Ascending aorta (tissue), 2 donors: ENCODE measurements at regions not wholly inside any gene's neighbourhood (a gene's known extent, or its start where the extent isn't known, plus 50 kb on each side); places are given as distances from the start of the nearest gene placed in this dataset.

Experiments
- DNase-seq, 2 donors: peaks; one replicate each; pipeline ENCODE4 v3.0.0-alpha.2; 2019; ENCODE audit warnings: low spot score in 2 of 2
- H3K27ac ChIP-seq, 2 donors: fragments of 200-600 bp; sonication (generic); one replicate each; pipeline ENCODE4 v1.5.1; 2016 to 2017; ENCODE audit warnings: mild to moderate bottlenecking in 1 of 2
- H3K27me3 ChIP-seq: fragments of 200-600 bp; sonication (generic); one replicate; pipeline ENCODE4 v1.5.1; 2017
- H3K36me3 ChIP-seq, 2 donors: fragments of 200-600 bp; sonication (generic); one replicate each; pipeline ENCODE4 v1.5.1; 2016
- H3K4me1 ChIP-seq, 2 donors: fragments of 200-600 bp; sonication (generic); one replicate each; pipeline ENCODE4 v1.5.1; 2016 to 2017; ENCODE audit warnings: mild to moderate bottlenecking in 1 of 2
- H3K4me3 ChIP-seq, 2 donors: fragments of 200-600 bp; sonication (generic); one replicate each; pipeline ENCODE4 v1.5.1; 2016 to 2017; ENCODE audit warnings: mild to moderate bottlenecking in 1 of 2
- H3K9me3 ChIP-seq, 2 donors: fragments of 200-600 bp; sonication (generic); one replicate each; pipeline ENCODE4 v1.5.1; 2016
- intact Hi-C: fragments of 100-400 bp; cut with DNase I; formaldehyde crosslinking; loops from one replicate; pipeline ENCODE4 v1.15.1; 2023
- TF ChIP-seq, protein P1 (sequence below), 3 experiments: fragments of 200-600 bp in 2 of 3; fragments of 450-650 bp in 1 of 3; sonication (generic) in 2 of 3; IDR thresholded peaks; one replicate each; pipeline ENCODE4 v1.5.1; 2016 to 2019; ENCODE audit warnings: antibody characterized with exemption in 3 of 3, mild to moderate bottlenecking in 1 of 3, moderate library complexity in 1 of 3

DNA sequence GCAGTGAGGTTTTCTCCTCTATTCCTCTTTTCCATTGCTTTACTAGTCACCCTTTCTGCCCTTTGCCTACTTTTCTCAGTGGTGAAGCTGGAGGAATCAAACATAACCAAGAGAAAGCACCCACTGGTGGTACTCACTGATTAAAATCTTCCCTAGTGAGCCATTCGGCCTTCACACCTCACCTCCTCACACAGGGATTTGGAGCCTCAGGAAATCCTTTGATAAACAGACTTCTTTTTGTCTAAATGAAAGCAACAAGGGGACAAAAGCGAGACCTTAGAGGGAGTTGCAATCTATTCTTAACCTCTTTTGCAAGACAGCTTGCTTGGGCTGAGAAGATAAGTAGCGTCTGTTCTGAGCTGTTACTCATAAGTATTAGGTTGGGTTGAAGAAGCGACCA, 572.6 kb downstream of the ZNF674 start:
- TF ChIP-seq, protein P1, sequence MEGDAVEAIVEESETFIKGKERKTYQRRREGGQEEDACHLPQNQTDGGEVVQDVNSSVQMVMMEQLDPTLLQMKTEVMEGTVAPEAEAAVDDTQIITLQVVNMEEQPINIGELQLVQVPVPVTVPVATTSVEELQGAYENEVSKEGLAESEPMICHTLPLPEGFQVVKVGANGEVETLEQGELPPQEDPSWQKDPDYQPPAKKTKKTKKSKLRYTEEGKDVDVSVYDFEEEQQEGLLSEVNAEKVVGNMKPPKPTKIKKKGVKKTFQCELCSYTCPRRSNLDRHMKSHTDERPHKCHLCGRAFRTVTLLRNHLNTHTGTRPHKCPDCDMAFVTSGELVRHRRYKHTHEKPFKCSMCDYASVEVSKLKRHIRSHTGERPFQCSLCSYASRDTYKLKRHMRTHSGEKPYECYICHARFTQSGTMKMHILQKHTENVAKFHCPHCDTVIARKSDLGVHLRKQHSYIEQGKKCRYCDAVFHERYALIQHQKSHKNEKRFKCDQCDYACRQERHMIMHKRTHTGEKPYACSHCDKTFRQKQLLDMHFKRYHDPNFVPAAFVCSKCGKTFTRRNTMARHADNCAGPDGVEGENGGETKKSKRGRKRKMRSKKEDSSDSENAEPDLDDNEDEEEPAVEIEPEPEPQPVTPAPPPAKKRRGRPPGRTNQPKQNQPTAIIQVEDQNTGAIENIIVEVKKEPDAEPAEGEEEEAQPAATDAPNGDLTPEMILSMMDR (IDR thresholded peaks at IDR 0.05), result no peak
- DNase-seq, result no peak
- no peaks in the 10 kb centered on the region for H3K36me3 ChIP-seq
- no peaks in the 10 kb centered on the region for H3K4me1 ChIP-seq
- no peak overlapping the region for H3K4me3 ChIP-seq
- no peak overlapping the region for H3K27ac ChIP-seq
- no peaks in the 10 kb centered on the region for H3K9me3 ChIP-seq
- intact Hi-C loops, result no loop called here
- H3K27me3 ChIP-seq, result no peaks in the 10 kb centered on the region

DNA sequence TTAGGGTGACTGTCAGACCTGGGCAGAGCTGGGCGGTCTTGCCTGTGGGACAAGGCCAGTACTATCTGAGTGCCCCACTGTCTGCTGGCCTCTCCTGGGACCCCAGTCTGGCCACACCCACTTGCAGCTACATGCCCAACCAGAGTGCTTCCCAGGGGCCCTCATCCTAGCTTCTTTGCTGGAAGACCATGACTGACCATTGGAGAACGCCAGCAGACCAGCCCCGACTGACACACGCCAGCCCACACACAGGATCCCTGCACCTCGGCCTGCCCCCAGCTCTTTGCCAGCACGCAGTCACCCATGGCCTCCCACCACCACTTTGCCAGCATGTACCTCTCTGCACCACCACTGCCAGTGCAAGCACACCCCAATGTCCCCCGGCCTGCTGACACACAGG, 585.7 kb downstream of the ZNF674 start:
- DNase-seq, result no peak
- no peaks in the 10 kb centered on the region for H3K36me3 ChIP-seq
- H3K4me1 ChIP-seq, result no peaks in the 10 kb centered on the region
- intact Hi-C loops, result no loop called here
- H3K9me3 ChIP-seq, result peaks cover 0 to 5% of the 10 kb centered on the region in 2 donors
- TF ChIP-seq, protein P1 (IDR thresholded peaks at IDR 0.05), result no peak
- H3K27me3 ChIP-seq, result no peaks in the 10 kb centered on the region
- H3K4me3 ChIP-seq, result no peak overlapping the region
- H3K27ac ChIP-seq, result no peak overlapping the region

DNA sequence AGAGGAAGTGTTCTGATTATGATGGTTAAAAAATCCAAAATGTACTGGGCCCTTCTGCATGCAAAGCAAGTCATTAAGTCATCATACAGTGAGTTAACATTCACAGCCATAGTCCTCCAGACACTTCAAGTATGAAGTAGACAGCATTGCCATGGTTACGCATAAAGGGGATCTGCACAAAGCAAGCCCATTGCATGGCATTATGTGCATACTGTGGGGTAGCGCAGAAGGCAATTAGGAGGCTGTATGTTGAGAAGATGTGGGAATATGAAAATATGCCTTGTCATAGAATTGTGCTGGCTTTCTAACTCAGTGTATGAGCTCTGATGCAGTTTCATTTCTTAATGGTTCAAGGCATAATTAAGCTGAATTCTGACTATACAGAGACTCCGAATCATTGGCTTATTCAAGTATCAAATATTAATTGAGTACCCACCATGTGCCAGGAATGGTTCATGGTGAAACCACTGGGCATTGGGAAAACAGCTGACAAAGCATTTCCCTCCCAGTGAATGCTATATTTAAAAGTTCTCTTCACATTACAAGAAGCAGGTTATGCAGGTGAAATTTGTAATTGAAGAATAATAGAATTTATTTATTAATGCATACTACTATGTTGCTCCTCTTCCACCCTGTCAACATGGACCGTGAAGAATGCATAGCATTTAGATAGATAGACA, 588.9 kb downstream of the ZNF674 start:
- Histone ChIP-seq H3K4me3 (no peak overlapping the region), H3K36me3 (no peaks in the 10 kb centered on the region), H3K9me3 (peaks cover 0 to 5% of the 10 kb centered on the region in 2 donors), H3K27ac (no peak overlapping the region), H3K27me3 (no peaks in the 10 kb centered on the region), H3K4me1 (no peaks in the 10 kb centered on the region)
- intact Hi-C loops, result no loop called here
- TF ChIP-seq, protein P1 (IDR thresholded peaks at IDR 0.05), result no peak
- DNase-seq, result no peak

GRCh38 chrX:45955661-45956060, 589.6 kb downstream of the ZNF674 start:
- H3K27ac ChIP-seq, result no peak overlapping the region
- no peak for DNase-seq
- H3K36me3 ChIP-seq, result no peaks in the 10 kb centered on the region
- TF ChIP-seq, protein P1 (IDR thresholded peaks at IDR 0.05), result no peak
- no peak overlapping the region for H3K4me3 ChIP-seq
- intact Hi-C loops, result no loop called here
- H3K27me3 ChIP-seq, result no peaks in the 10 kb centered on the region
- no peaks in the 10 kb centered on the region for H3K4me1 ChIP-seq
- no peaks in the 10 kb centered on the region for H3K9me3 ChIP-seq

DNA sequence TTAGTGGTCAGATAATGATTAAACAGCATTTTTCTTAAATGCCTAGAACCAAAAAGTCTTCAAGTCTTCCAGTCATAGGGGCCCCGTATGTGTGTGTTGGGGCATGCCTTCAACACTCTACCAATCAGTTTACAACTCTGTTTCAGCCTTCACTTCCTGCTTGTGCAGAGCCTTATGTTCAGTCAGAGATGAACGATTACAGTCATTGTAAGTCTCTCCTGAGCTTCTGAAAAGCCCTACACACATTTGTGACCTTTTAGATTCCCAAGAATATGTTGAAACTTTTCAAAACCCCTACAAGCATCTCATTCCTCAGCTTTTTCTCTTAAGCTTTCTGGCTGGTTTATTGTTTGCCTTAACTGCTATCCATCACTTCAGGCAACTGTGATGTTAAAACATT, 591.2 kb downstream of the ZNF674 start:
- H3K4me1 ChIP-seq, result no peaks in the 10 kb centered on the region
- H3K4me3 ChIP-seq, result no peak overlapping the region
- H3K9me3 ChIP-seq, result no peaks in the 10 kb centered on the region
- TF ChIP-seq, protein P1 (IDR thresholded peaks at IDR 0.05), result no peak
- DNase-seq, result no peak
- no peak overlapping the region for H3K27ac ChIP-seq
- intact Hi-C loops, result no loop called here
- no peaks in the 10 kb centered on the region for H3K36me3 ChIP-seq
- H3K27me3 ChIP-seq, result no peaks in the 10 kb centered on the region

- no peaks in the 10 kb centered on the region for H3K36me3 ChIP-seq
- no peaks in the 10 kb centered on the region for H3K4me1 ChIP-seq
- no peaks in the 10 kb centered on the region for H3K27me3 ChIP-seq
- H3K4me3 ChIP-seq, result no peak overlapping the region
- intact Hi-C loops, result no loop called here
- no peak overlapping the region for H3K27ac ChIP-seq
- TF ChIP-seq, protein P1 (IDR thresholded peaks at IDR 0.05), result no peak
- no peak for DNase-seq
- no peaks in the 10 kb centered on the region for H3K9me3 ChIP-seq
Measured at GRCh38 chrX:45952030-45952429, 593.2 kb downstream of the ZNF674 start.
